ENCODE measurements at regions not wholly inside any gene's neighbourhood (a gene's known extent, or its start where the extent isn't known, plus 50 kb on each side); places are given as distances from the start of the nearest gene placed in this dataset.

- no peak for DNase-seq (ENCODE audit: extremely low read depth, insufficient read length)
- H3K27me3 ChIP-seq (replicated peaks; ENCODE audit: control insufficient read depth, insufficient read depth, low read length) = no peaks in the 10 kb centered on the region
These were observed 351.9 kb upstream of the FAT1 start for GRCh38 chr4:187075514-187075913.

DNA sequence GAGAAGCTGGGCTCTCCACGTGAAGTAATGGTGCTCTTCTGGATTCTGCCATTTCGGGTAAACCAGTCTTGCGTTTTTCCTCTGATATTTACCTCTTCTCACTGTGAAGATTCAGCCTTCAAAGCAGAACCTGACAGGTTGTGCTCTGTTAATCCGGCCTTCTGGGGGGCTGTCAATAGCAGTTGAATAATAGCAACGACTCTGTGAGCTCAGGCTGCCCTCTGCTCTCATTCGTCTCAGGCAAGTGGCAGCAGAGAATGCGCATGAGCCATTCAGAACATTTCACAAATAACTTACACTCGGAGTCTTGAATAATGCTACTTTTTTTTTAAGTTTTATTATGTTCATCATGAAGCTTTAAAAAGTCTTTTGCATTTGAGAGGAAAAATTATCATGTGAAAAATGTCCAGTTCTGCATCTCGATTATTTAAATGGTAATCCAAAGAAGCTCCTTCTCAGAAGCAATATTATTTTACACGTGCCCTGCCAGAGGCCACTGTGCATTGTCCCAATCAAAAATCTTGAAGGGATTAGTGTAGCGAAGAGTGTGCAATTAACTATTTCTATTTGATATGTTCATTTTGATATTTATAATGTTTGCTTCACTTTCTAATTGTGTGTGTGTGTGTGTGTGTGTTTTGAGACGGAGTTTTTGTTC is 354.2 kb upstream of the FAT1 start:
- no peaks in the 10 kb centered on the region for H3K27me3 ChIP-seq (replicated peaks; ENCODE audit: control insufficient read depth, insufficient read depth, low read length)
- H3K4me3 ChIP-seq (replicated peaks; ENCODE audit: low read depth, low read length) = no peak overlapping the region
- H3K36me3 ChIP-seq (ENCODE audit: control insufficient read depth, insufficient read depth, low read length) = no peaks in the 10 kb centered on the region
- no peak for DNase-seq (ENCODE audit: extremely low read depth, insufficient read length)
- no peak for TF ChIP-seq CTCF (IDR thresholded peaks at IDR 0.05; ENCODE audit: insufficient read depth, low read length, poor library complexity, severe bottlenecking)

More at GRCh38 chr4:187075514-187075913, 351.9 kb upstream of the FAT1 start:
- TF ChIP-seq CTCF (IDR thresholded peaks at IDR 0.05; ENCODE audit: insufficient read depth, low read length, poor library complexity, severe bottlenecking) = no peak
- Histone ChIP-seq H3K4me3 (replicated peaks; ENCODE audit: low read depth, low read length) (no peak overlapping the region), H3K36me3 (ENCODE audit: control insufficient read depth, insufficient read depth, low read length) (no peaks in the 10 kb centered on the region)

- DNase-seq (ENCODE audit: extremely low read depth, insufficient read length) = no peak
- Histone ChIP-seq H3K27me3 (replicated peaks; ENCODE audit: control insufficient read depth, insufficient read depth, low read length) (no peaks in the 10 kb centered on the region), H3K4me3 (replicated peaks; ENCODE audit: low read depth, low read length) (no peak overlapping the region), H3K36me3 (ENCODE audit: control insufficient read depth, insufficient read depth, low read length) (no peaks in the 10 kb centered on the region)
- no peak for TF ChIP-seq CTCF (IDR thresholded peaks at IDR 0.05; ENCODE audit: insufficient read depth, low read length, poor library complexity, severe bottlenecking)
These were observed 361.0 kb upstream of the FAT1 start for GRCh38 chr4:187084701-187085100.

GRCh38 chr4:187085339-187085738 is 361.7 kb upstream of the FAT1 start:
- DNase-seq (ENCODE audit: extremely low read depth, insufficient read length) = no peak
- H3K4me3 ChIP-seq (replicated peaks; ENCODE audit: low read depth, low read length) = no peak overlapping the region
- no peaks in the 10 kb centered on the region for H3K36me3 ChIP-seq (ENCODE audit: control insufficient read depth, insufficient read depth, low read length)
- H3K27me3 ChIP-seq (replicated peaks; ENCODE audit: control insufficient read depth, insufficient read depth, low read length) = no peaks in the 10 kb centered on the region
- TF ChIP-seq CTCF (IDR thresholded peaks at IDR 0.05; ENCODE audit: insufficient read depth, low read length, poor library complexity, severe bottlenecking) = no peak

DNA sequence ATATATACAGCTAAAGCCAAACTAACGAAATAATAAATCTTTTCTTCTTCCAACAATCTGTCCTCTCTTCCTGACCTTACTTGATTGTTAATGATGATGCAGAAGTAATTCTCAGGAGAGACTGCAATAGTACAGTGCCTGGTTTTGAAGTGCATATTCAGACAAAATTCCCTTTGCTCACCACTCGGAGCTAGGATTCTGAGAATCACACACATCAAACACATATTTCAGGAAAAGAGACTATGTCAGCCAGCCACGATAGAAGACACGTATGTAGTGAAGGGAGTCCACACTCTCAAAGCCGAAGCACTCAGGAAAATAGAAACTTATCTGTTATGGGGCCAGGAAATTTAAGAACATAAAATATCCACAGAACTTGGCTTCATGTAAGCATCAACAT is 362.5 kb upstream of the FAT1 start:
- no peaks in the 10 kb centered on the region for H3K27me3 ChIP-seq (replicated peaks; ENCODE audit: control insufficient read depth, insufficient read depth, low read length)
- no peak for TF ChIP-seq CTCF (IDR thresholded peaks at IDR 0.05; ENCODE audit: insufficient read depth, low read length, poor library complexity, severe bottlenecking)

More for the DNA sequence above, 362.5 kb upstream of the FAT1 start:
- no peaks in the 10 kb centered on the region for H3K36me3 ChIP-seq (ENCODE audit: control insufficient read depth, insufficient read depth, low read length)
- no peak overlapping the region for H3K4me3 ChIP-seq (replicated peaks; ENCODE audit: low read depth, low read length)
- no peak for DNase-seq (ENCODE audit: extremely low read depth, insufficient read length)

All from GM06990 (cell line).